GM19043 (cell line): ENCODE measurements at regions not wholly inside any gene's neighbourhood (a gene's known extent, or its start where the extent isn't known, plus 50 kb on each side); places are given as distances from the start of the nearest gene placed in this dataset.
"Not testable (repeated sequence)": the region's sequence is repeated elsewhere in the genome, so short reads cannot be mapped to it uniquely, and the experiment has no call there.

Source experiments
- ATAC-seq: cut with Tn5 transposase; IDR thresholded peaks from one replicate; pipeline ENCODE4 v1.9.1; 2021; ENCODE audit warnings: low read depth; ENCODE audit not compliant: unreplicated experiment

DNA sequence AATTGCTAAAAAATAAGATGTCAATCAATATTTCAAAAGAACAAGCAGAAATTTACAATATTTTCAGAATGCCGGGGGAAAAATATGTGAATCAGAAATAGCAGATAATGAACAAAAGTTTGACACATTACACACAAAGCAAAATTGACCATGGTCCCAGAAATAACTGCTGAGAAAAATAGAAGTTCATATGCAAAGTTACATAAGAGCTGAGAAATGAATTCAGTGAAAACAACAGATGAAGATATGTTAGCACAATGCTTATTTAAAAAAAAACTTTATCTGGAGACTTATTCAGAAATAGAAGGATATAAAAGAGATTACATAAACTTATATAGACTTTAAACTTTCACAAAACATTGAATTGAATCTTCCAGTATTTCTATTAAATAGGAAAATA, 1483.7 kb upstream of the ACO1 start:
- ATAC-seq = no peak

DNA sequence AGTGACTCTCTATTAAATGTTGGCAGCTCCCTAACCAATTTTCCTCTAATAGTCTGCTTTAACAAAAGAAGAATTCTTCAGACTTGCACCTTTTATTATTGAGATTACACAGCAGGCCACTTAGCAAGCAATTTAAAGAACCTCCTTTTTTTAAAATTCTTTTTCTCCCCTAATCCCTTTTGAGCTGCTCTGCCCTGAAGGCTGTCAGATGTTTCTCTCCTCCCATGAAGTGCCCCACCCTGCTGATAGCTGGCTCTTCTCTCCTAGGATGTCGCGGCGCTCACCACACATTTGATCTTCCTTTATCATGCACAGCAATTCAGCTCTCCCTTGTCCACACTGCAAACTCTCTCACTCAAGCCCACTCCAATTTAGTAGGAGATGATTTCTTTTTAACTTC, 1471.1 kb upstream of the ACO1 start:
- ATAC-seq = no peak

DNA sequence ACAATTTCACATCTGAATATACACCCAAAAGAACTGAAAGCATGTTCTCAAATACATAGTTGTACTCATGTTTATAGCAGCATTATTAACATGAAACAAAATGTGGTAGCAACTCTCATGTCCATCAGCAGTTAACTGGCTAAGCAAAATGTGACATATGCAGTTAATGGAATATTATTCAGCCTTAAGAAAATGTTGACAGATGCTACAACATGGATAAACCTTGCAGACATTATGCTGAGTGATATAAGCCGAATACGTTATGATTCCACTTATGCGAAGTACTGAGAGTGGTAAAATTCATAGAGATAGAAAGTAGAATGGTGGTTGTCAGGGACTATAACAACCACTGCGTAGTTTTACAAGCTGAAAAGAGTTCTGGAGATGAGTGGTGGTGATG, 1469.0 kb upstream of the ACO1 start:
- ATAC-seq = no peak

DNA sequence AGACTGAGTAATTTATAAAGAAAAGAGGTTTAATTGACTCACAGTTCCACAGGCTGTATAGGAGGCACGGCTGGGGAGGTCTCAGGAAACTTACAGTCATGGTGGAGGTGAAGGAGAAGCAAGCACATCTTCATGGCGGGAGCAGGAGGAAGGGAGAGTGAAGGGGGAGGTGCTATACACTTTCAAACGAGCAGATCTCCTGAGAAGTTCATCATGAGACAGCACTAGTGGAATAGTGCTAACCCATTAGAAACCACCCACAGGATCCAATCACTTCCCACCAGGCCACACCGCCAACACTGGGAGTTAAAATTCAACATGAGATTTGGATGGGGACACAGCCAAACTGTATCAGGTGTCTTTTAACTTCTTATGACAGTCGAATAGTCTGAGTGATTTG, 1459.3 kb upstream of the ACO1 start:
- ATAC-seq = no peak

DNA sequence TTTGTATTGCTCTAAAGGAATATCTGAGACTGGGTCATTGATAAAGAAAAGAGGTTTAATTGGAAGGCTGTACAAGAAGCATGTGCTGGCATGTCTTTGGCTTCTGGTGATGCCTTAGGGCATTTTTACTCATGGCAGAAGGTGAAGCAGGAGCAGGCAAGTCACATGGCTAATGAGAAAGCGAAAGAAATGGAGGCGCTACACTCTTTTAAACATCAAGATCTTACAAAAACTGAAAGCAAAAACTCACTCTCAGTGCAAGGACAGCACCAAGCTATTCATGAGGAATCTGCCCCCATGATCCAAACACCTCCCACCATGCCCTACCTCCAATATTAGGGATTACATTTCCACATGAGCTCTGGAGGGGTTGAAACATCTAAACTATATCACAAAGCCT, 1458.8 kb upstream of the ACO1 start:
- ATAC-seq = no peak

DNA sequence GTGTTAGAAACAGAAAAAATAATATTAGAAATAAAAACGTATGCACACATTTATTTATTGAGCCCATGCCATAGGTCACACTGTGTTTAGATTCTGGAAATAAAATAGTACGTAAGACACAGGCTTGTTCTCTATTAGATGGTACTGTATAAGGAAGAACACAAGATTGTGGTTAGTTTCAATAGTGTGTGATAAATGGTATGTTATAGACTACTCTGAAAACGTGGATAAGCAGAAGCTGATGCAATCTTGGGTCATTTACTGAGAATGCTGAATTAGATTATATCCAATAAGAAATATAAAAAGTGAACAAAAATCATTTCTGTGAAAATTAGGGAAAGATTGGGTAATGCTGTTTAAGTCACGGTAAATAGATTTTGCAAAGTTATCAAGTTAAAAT, 1456.4 kb upstream of the ACO1 start:
- no peak for ATAC-seq

DNA sequence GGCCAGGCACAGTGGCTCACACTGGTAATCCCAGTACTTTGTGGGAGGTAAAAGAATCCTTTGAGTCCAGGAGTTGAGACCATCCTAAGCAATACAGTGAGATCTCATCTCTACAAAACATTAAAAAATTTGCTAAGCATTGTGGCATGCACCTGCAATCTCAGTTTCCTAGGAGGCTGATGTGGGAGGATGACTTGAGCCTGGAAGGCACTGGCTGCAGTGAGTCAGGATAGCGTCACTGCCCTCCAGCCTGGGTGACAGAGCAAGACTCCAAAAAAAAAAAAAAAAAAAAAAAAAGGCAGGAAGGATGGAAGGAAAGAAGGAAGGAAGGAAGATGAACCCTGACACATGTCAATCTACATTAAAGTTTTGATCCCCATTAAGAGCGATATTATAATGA, 1452.2 kb upstream of the ACO1 start:
- no peak for ATAC-seq

DNA sequence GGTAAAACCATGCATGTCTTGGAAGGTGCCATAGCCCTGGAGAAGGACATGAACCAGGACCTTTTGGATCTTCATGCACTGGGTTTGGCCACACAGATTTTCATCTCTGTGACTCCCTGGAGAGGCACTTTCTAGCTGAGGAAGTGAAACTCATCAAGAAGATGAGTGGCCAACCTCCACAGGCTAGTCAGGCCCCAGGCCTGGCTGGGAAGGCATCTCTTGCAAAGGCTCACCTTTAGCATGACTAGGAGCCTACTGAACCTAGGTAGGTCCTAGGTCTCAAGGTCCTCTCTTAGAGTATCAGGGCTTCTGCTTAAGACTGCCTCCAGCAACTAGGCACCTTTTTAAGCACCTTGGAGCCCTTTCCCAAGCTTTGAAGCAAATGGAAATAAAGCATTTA, 1448.7 kb upstream of the ACO1 start:
- no peak for ATAC-seq

DNA sequence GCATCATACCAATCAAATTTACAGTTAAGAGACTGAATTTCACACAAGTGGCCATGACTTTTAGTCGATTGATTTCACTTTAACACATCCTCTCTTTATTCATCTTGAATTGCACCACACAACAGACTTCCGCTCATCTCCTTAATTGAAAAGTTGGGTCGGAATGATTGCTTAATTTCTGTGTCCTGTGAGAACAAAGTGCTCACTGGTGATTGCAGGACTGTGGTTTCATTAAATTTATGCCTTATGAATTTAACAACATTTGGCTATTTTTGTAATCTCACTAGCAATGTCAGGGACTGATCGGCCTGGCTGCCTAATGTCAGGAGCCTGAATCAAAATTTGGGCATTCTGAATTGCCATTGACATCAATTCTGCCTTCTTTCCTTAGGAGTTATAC, 1447.3 kb upstream of the ACO1 start:
- no peak for ATAC-seq

DNA sequence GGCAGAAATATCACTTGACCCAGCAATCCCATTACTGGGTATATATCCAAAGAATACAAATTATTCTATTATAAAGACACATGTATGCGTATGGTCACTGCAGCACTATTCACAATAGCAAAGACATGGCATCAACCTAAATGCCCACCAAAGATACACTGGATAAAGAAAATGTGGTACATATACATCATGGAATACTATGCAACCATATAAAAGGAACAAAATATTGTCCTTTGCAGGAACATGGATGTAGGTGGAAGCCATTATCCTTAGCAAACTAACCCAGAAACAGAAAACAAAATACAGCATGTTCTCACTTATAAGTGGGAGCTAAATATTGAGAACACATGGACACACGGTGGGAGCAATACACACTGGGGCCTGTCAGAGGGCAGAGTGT, 1441.6 kb upstream of the ACO1 start:
- ATAC-seq = not testable (repeated sequence)

DNA sequence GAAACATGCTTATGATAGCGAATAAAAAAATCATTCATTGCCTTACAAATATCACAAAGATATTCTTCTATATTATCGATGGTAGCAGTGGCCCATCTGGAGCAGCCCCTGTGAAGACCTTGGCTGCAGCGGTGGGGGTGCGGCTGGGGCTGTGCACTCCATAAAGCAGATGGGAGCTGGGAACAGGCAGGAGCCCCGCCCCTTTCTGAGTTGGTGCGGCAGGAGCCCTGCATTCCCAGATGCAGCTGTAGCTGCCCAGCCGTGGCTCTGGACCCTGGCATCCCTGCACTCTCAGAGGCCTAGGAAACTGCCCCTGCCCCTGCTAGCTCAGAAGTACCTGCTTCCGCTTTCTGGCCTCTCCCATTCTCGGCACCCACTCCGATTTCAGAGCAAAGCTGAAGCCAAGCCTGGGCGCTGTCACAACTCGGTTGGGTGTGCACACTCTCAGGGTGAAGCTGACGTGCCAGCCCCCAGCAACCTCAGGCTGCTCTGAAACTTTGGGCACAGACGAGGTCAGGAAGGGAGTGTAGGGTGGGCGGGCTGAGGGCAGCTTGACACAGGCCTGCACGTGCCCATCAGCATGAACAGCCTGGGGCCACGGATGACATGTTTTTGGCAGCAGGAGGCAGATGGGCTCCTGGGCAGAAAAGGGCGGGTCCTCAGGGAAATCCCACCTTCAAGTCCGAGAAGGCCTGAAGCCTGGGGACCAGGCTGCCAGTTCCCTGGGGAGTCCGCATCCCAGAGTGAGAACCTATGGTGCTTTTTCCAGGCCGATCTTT, 1440.8 kb upstream of the ACO1 start:
- no peak for ATAC-seq

DNA sequence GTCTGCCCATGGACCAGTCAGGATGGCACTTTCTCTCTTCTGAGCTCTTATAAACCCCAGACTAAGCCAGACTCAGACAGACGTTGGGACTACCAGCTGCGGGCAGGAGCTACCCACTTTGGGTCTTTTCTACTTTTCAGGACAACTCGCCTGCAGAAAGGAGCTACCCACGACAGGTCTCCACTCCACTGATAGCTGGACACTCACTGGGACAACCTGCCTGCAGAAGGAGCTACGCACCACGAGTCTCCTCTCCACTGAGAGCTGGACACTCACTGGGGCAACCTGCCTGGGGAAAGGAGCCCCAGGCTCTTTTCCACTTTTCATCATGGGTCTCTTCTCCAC, 1440.2 kb upstream of the ACO1 start:
- no peak for ATAC-seq

DNA sequence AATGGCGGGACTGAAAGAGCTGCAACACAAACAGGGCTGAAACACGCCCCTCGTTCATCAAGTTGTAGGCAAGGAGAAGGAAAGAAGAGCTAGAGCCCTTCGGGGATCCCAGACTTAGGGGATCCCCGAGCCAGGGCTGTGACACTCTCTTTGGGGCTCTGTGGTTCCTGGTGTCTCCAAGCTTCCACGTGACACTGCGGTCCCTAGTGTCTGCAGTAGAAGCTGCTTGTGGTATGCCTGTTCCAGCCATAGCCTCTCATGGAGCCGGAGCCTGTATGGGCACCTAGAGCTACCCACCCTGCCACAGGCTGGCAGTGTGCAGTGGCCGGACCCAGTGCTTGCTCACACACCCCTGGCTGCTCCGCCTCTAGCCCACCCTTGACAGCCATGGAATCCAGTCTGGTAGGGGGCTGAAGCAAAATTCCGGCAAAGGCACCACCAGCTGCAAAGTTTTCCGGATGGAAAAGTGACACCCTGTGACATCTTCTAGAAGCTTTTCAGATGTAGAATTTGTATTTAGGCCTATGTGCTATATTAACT, 1439.6 kb upstream of the ACO1 start:
- no peak for ATAC-seq

DNA sequence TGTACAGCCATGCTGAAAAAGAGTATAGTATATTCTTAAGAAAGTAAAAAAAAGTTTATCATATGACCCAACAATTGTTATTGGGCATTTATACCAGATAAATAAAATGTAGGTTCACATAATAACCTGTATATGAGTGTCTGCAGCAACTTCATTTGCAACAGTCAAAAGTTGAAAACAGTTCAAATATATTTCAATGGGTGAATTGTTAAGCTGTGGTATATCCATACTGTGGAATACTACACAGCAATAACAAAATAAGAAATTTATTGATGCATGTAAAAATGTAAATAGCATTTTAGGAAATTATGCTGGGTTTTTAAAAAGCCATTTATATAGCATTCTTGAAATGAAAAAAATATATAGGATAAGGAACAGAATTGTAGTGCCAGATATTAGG, 1420.1 kb upstream of the ACO1 start:
- no peak for ATAC-seq

DNA sequence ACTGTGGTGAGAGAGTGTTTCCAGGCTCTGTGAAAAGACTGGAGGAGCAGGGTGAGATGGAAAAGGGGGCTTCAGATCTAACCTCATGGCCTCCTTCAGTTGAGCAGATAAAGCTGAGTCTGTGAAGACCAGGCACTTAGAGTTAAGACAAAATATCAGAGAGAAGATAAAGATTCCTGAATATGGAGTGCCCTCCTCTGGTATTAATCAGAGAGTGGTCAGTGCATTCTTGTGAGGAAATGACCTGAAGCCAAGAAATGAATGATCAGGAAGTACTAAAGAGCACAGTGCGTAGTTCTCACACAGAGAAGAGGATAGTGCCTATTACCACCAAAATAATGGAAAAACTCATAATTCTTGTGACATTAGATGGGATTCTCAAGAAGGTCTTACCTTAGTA, 1417.0 kb upstream of the ACO1 start:
- no peak for ATAC-seq

DNA sequence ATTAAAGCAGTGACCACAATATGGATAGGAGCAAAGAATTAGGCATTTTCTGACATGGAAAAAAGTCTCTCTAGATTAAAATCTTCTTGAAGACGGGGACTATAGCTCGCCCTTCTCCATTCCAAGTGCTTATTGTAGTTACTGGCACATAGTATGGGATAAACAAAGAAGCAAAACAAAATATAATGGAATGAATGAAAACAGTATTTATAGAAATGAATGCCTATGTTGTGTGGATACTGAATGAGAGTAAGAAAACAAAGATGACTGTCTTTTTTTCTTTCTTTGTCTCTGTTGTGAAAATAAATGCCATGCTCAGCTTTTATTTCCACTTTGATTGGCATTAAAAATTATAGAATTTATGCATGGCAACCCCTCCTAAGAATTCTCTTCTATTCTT, 1414.3 kb upstream of the ACO1 start:
- no peak for ATAC-seq

DNA sequence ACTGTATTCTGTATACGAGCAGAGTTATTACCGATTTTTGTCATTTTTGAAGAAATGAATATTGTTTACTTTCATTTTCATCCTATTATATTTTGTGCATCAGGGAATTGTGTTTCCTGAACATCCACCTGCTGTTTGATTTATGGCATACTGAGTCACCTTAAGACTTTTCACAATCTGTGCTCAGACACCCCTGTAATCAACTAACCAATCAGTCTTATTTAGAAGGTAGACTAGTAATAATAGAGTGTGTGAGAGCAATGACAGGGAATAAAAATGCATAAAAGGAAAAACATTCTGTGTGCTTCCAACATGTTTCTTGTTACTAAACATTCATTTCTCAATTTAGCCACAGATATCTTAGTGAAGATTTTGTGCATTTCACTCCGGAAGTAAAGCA, 1413.6 kb upstream of the ACO1 start:
- ATAC-seq = no peak

DNA sequence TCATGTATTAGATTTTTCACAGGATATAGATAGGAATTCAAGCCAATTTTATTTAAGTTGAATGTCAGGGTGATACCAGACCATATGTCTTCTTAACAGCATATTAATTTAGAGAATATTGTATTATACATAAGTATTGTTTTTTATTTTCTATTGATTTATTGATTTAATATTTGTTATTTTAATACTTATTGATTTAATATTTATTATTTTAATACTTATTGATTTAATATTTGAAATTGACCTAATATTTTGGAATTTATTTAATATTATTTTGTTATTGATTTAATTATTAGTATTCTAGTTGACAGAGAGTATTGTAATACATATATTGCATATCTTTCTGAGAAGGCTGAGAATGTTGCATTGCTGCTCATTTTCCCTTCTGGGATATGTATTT, 1411.8 kb upstream of the ACO1 start:
- no peak for ATAC-seq

DNA sequence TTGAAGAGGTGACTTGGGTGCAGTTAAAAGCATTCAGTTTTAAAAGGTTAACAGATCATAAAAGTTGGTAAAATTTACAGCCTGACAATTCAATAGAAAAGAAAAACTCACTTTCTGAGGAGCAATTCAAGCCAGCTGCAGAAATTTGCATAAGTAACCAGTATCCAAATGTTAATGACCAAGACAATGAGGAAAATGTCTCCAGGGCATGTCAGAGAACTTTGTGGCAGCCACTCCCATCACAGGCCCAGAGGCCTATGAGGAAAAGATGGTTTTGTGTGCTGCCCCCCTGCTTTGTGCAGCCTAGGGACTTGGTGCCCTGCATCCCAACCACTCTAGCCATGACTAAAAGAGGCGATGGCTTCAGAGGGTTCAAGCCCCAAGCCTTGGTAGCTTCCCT, 1406.5 kb upstream of the ACO1 start:
- no peak for ATAC-seq

DNA sequence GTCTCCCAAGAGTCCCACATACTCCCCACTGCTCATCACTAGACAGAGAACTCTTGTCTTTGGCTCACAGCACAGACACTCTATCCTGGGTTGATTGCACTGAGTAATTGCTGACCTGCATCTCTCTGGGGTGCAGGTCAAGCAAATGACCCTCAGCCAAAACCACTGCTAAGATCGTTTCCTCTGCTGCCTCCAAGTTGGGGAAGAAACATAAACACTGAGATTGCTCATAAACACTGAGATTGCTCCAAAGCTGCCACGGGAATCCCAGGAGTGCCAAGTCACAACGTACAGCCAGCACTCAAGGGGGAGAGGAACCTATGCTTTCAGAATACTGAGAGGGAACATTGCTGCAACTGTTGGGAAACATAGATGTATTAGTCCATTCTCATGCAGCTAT, 1402.1 kb upstream of the ACO1 start:
- ATAC-seq = no peak

DNA sequence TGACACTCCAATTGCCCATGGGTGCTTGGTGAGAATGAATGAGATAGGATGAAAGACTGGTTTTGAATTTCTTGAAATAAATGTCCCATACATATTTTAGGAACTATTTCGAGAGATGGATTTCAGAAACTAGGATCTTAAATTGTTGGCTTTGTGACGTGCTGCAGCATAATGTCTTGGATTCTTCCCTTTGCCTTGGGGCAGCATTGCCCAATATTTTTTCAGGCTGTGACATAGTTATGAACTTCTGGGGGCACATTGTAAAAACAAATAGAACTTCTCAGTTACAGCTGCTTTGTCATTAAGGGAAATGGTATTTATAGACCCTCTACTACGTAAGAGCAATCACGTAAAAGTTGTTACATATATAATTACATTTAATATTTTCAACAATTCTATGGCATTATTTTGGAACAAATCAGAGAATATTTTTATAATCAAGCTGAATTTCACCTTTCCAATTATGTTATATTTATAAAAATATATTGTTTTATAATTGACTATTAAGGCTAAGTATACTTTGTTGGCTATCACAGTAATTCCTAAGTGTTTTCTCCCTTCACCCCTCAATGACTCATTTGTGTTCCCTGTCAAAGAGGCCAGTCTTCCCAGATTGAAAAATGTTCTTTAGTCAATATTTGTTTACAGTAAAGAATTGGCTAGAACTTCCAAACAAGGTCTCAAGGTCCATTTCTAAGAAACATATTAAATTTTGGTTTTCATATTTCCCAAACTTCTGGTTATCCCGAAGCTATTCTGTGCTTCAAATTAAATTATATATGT, 1388.3 kb upstream of the ACO1 start:
- no peak for ATAC-seq

DNA sequence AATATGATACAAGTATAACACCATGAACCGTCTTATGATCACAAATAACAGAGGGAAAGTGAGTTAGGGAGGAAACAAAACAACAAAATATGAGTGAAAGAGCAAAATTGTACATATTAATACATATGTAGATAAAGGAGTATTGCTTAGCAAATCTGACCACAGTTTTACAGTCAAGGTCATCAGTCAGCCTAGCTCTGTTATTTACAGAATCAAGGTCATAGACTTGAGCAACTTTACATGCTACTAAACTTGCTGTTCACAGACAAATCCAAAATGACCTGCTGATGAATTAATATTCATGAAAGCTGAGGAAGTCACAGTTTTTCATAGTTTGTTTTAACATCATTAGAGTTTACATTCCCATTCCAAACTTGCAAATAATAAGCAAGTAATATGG, 1387.7 kb upstream of the ACO1 start:
- ATAC-seq = no peak
